ENCODE measurements at regions not wholly inside any gene's neighbourhood (a gene's known extent, or its start where the extent isn't known, plus 50 kb on each side); places are given as distances from the start of the nearest gene placed in this dataset.

DNA sequence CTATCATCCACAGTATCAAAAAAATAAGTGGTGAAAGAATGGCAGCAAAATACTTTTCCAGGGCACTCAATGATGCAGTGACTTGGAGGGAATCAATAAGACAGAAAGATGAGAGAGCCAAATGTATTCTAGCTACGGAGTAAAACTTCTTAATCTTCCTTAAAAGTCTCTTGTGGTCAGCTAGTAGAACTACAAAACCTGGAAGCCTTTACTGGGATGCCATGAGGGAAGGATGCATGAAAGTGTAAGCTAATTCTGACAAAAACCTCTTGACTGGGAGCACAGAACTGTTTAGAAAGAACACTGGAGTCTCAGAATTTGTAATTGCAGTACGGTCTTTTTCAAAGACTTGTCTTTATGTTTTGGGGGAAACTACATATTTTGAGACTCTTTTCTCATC, 432.8 kb upstream of the PTPRD start:
- Histone ChIP-seq H3K4me3 (ENCODE audit: insufficient read length, low read depth) (no peak overlapping the region), H3K9ac (ENCODE audit: insufficient read length, low read depth) (no peak overlapping the region), H3K36me3 (ENCODE audit: insufficient read depth, insufficient read length, low read length) (no peaks in the 10 kb centered on the region), H3K27me3 (ENCODE audit: insufficient read depth, insufficient read length) (no peaks in the 10 kb centered on the region), H3K4me1 (ENCODE audit: insufficient read depth, insufficient read length) (no peaks in the 10 kb centered on the region), H3K9me3 (ENCODE audit: insufficient read depth, low read length) (no peaks in the 10 kb centered on the region)
- no peak for DNase-seq (ENCODE audit: low read depth, low spot score)
- TF ChIP-seq ZNF274 (IDR thresholded peaks at IDR 0.05; ENCODE audit: low read depth, low read length) (no peak), YY1 (IDR thresholded peaks at IDR 0.05; ENCODE audit: insufficient read depth, insufficient read length) (no peak), SUZ12 (IDR thresholded peaks at IDR 0.05; ENCODE audit: extremely low read depth, insufficient read depth, insufficient read length) (no peak)

DNA sequence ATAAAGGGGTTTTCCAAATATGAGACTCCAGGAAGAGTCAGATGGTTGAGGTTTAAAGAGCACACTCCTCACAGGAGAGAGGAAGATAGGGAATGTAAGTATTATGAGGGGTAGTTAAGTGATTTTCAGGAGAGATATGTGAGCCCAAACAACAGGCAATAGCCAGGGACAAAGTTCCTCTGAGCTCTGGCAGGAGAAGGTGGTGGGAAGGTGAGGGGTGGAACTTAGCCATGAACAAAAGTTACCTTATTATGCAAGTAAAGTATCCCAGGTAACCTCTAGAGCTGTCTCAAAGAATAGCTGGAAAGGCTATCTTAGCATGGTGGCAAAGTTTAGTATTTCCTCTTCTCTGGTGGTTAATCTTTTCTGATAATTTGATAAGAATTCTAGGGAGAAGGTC, 450.5 kb upstream of the PTPRD start:
- Histone ChIP-seq H3K9me3 (ENCODE audit: insufficient read depth, low read length) (no peaks in the 10 kb centered on the region), H3K9ac (ENCODE audit: insufficient read length, low read depth) (no peak overlapping the region), H3K36me3 (ENCODE audit: insufficient read depth, insufficient read length, low read length) (no peaks in the 10 kb centered on the region), H3K4me1 (ENCODE audit: insufficient read depth, insufficient read length) (no peaks in the 10 kb centered on the region), H3K27me3 (ENCODE audit: insufficient read depth, insufficient read length) (no peaks in the 10 kb centered on the region), H3K4me3 (ENCODE audit: insufficient read length, low read depth) (no peak overlapping the region)
- DNase-seq (ENCODE audit: low read depth, low spot score) = no peak
- TF ChIP-seq ZNF274 (IDR thresholded peaks at IDR 0.05; ENCODE audit: low read depth, low read length) (no peak), YY1 (IDR thresholded peaks at IDR 0.05; ENCODE audit: insufficient read depth, insufficient read length) (no peak)

DNA sequence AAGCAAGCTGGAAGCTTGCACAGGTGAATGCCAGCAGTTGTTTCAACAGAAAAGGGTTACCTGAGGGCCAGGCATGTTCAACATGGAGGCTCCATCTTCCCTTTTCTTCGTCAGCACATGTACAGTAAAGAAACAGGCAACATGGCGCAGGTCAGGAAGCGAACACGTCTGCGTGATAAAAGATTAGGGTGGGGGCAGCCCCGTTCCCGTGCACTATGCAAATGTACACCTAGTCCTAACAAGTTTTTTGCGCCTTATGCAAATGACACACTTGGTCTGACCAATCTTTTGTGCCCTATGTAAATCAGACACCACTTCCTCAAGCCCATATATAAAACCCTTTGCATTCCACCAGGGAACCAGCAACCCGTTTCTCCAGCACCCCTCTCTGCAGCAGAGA, 452.1 kb upstream of the PTPRD start:
- DNase-seq (ENCODE audit: low read depth, low spot score) = no peak
- no peak for TF ChIP-seq ZNF274 (IDR thresholded peaks at IDR 0.05; ENCODE audit: low read depth, low read length)
- no peak for TF ChIP-seq SUZ12 (IDR thresholded peaks at IDR 0.05; ENCODE audit: extremely low read depth, insufficient read depth, insufficient read length)
- TF ChIP-seq YY1 (IDR thresholded peaks at IDR 0.05; ENCODE audit: insufficient read depth, insufficient read length) = no peak
- no peak overlapping the region for H3K4me3 ChIP-seq (ENCODE audit: insufficient read length, low read depth)
- no peak overlapping the region for H3K9ac ChIP-seq (ENCODE audit: insufficient read length, low read depth)
- H3K9me3 ChIP-seq (ENCODE audit: insufficient read depth, low read length) = no peaks in the 10 kb centered on the region
- H3K36me3 ChIP-seq (ENCODE audit: insufficient read depth, insufficient read length, low read length) = no peaks in the 10 kb centered on the region
- H3K27me3 ChIP-seq (ENCODE audit: insufficient read depth, insufficient read length) = no peaks in the 10 kb centered on the region
- no peaks in the 10 kb centered on the region for H3K4me1 ChIP-seq (ENCODE audit: insufficient read depth, insufficient read length)

DNA sequence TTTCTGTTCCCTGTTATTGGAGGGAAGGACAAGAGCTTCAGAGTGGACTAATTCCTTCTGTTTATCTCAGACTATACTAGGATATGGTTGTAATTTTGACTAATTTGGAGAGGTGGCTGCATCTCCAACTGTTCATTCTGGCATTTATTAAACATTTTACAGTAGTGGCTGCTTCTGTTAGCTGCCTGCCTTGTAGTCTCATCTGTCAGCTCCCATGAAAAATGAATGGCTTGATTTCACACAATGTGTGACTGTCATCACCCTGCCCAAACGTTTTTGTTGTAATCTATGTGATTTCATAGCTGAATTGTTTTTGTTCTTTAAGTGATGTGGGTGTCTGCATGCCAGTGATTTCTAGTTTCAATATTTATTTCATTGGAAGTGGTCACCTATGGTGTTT, 459.4 kb upstream of the PTPRD start:
- H3K4me1 ChIP-seq (ENCODE audit: insufficient read depth, insufficient read length) = no peaks in the 10 kb centered on the region
- no peaks in the 10 kb centered on the region for H3K9me3 ChIP-seq (ENCODE audit: insufficient read depth, low read length)
- H3K4me3 ChIP-seq (ENCODE audit: insufficient read length, low read depth) = no peak overlapping the region
- no peak overlapping the region for H3K9ac ChIP-seq (ENCODE audit: insufficient read length, low read depth)
- H3K27me3 ChIP-seq (ENCODE audit: insufficient read depth, insufficient read length) = no peaks in the 10 kb centered on the region
- DNase-seq (ENCODE audit: low read depth, low spot score) = no peak
- H3K36me3 ChIP-seq (ENCODE audit: insufficient read depth, insufficient read length, low read length) = no peaks in the 10 kb centered on the region
- TF ChIP-seq ZNF274 (IDR thresholded peaks at IDR 0.05; ENCODE audit: low read depth, low read length) = no peak
- TF ChIP-seq YY1 (IDR thresholded peaks at IDR 0.05; ENCODE audit: insufficient read depth, insufficient read length) = no peak
- TF ChIP-seq SUZ12 (IDR thresholded peaks at IDR 0.05; ENCODE audit: extremely low read depth, insufficient read depth, insufficient read length) = no peak

DNA sequence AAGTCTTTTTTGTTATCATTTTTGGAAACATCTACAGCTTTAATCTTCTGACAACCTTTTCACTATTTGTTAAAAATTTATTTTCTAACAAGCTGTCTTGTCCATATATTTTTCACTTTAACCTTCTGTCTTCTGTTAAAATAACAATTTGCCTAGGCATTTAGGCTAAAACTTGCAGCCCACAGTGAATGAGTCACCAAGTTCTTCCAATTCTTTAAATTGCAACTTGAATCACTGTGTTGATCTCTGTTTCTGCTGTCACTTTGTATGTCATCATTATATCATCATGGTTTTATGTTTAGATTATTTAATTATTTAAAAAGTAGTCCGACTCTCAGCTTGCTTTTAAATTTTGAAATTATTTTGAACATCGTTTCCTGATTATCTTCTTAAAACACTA, 473.8 kb upstream of the PTPRD start:
- H3K4me3 ChIP-seq (ENCODE audit: insufficient read length, low read depth) = no peak overlapping the region
- no peak for DNase-seq (ENCODE audit: low read depth, low spot score)
- no peaks in the 10 kb centered on the region for H3K4me1 ChIP-seq (ENCODE audit: insufficient read depth, insufficient read length)
- H3K27me3 ChIP-seq (ENCODE audit: insufficient read depth, insufficient read length) = no peaks in the 10 kb centered on the region
- no peaks in the 10 kb centered on the region; the same call in 1 of the 2 replicates for H3K9me3 ChIP-seq (ENCODE audit: insufficient read depth, low read length)
- TF ChIP-seq SUZ12 (IDR thresholded peaks at IDR 0.05; ENCODE audit: extremely low read depth, insufficient read depth, insufficient read length) (no peak), YY1 (IDR thresholded peaks at IDR 0.05; ENCODE audit: insufficient read depth, insufficient read length) (no peak), ZNF274 (IDR thresholded peaks at IDR 0.05; ENCODE audit: low read depth, low read length) (no peak)
- no peaks in the 10 kb centered on the region for H3K36me3 ChIP-seq (ENCODE audit: insufficient read depth, insufficient read length, low read length)
- no peak overlapping the region for H3K9ac ChIP-seq (ENCODE audit: insufficient read length, low read depth)

DNA sequence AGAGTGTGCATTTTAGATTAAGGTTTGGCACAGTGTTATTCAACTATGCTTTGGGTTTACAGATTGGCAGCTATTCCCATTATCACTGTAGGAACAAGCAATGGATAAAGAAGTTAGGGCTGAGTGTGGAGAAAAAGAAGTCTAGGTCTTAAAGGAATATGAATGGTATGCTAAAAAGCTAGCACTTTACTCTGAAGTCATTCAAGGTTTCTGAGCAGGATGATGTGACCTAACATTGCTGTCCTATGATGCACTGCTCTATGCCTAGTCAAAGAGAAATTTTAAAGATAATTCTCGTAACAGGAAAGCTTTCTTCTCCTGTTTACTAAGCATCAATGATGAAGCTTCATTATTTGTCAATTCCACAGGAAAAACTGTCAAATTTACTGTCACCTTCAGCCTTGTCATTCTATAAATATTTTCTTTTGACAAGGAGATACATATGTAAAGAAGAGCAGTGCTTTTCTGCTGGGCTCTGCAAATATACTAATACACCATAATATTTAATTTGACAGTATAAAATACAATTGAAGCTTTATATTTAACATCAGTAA, 476.1 kb upstream of the PTPRD start:
- Histone ChIP-seq H3K4me3 (ENCODE audit: insufficient read length, low read depth) (no peak overlapping the region), H3K36me3 (ENCODE audit: insufficient read depth, insufficient read length, low read length) (no peaks in the 10 kb centered on the region), H3K27me3 (ENCODE audit: insufficient read depth, insufficient read length) (no peaks in the 10 kb centered on the region), H3K4me1 (ENCODE audit: insufficient read depth, insufficient read length) (no peaks in the 10 kb centered on the region), H3K9ac (ENCODE audit: insufficient read length, low read depth) (no peak overlapping the region), H3K9me3 (ENCODE audit: insufficient read depth, low read length) (no peaks in the 10 kb centered on the region; the same call in 1 of the 2 replicates)
- TF ChIP-seq ZNF274 (IDR thresholded peaks at IDR 0.05; ENCODE audit: low read depth, low read length) (no peak), YY1 (IDR thresholded peaks at IDR 0.05; ENCODE audit: insufficient read depth, insufficient read length) (no peak), SUZ12 (IDR thresholded peaks at IDR 0.05; ENCODE audit: extremely low read depth, insufficient read depth, insufficient read length) (no peak)
- DNase-seq (ENCODE audit: low read depth, low spot score) = no peak

DNA sequence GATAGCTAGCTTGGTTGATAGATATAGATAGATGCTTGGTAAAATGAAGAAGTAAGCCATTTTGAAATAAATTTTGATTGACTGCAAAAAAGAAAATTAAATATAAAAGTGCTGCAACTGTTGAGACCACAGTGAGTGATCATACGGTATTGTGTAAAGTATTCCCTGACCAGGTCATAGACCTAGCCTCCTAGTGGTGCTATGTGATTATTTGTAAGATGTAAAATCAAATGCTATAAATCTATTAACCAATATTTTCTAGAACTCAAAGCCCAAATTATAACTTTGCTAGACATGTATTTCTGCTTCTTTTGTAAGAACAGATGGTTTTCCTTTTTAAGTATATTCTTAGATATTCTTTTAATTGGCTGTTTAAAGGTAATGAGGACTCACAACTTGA, 480.2 kb upstream of the PTPRD start:
- Histone ChIP-seq H3K4me1 (ENCODE audit: insufficient read depth, insufficient read length) (no peaks in the 10 kb centered on the region), H3K4me3 (ENCODE audit: insufficient read length, low read depth) (no peak overlapping the region), H3K9me3 (ENCODE audit: insufficient read depth, low read length) (no peaks in the 10 kb centered on the region; the same call in 1 of the 2 replicates), H3K36me3 (ENCODE audit: insufficient read depth, insufficient read length, low read length) (no peaks in the 10 kb centered on the region), H3K27me3 (ENCODE audit: insufficient read depth, insufficient read length) (no peaks in the 10 kb centered on the region), H3K9ac (ENCODE audit: insufficient read length, low read depth) (no peak overlapping the region)
- no peak for DNase-seq (ENCODE audit: low read depth, low spot score)
- TF ChIP-seq ZNF274 (IDR thresholded peaks at IDR 0.05; ENCODE audit: low read depth, low read length) = no peak
- no peak for TF ChIP-seq YY1 (IDR thresholded peaks at IDR 0.05; ENCODE audit: insufficient read depth, insufficient read length)
- no peak for TF ChIP-seq SUZ12 (IDR thresholded peaks at IDR 0.05; ENCODE audit: extremely low read depth, insufficient read depth, insufficient read length)
